T-helper 1 cell (primary cell): ENCODE measurements at regions not wholly inside any gene's neighbourhood (a gene's known extent, or its start where the extent isn't known, plus 50 kb on each side); places are given as distances from the start of the nearest gene placed in this dataset.
"Not testable (repeated sequence)": the region's sequence is repeated elsewhere in the genome, so short reads cannot be mapped to it uniquely, and the experiment has no call there.

Experiments
- DNase-seq, 5 donors: peaks; one replicate each; pipeline ENCODE4 v3.0.0-alpha.2; 2012 to 2020

- no peak for DNase-seq
Measured at GRCh38 chr5:142542078-142542477, 143.8 kb downstream of the FGF1 start.

GRCh38 chr5:142540922-142541422 is 144.9 kb downstream of the FGF1 start:
- no peak for DNase-seq

DNA sequence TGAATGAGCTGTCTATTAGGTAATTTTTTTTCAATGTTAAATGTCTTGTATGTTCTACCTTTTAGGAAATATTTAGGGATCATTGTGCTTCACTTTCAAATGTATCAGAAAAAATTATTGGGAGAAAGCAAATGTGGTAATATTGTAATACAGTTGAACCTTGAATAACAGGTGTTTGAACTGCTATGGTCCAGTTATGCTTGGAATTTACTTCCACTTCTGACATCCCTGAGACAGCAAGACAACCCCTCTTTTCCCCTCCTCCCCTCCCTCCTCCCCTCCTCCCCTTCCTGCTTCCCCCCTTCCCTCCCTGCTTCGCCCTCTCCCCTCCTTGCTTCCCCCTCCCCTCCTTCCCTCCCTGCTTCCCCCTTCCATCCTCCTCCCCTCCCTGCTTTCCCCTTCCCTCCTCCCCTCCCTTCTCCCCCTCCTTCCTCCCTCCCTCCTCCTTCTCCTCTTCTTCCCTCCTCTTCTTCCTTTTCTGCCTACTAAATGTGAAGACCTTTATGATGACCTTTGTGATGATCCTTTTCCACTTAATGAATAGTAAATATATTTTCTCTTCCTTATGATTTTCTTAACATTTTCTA is 146.6 kb downstream of the FGF1 start:
- DNase-seq = no peak

DNA sequence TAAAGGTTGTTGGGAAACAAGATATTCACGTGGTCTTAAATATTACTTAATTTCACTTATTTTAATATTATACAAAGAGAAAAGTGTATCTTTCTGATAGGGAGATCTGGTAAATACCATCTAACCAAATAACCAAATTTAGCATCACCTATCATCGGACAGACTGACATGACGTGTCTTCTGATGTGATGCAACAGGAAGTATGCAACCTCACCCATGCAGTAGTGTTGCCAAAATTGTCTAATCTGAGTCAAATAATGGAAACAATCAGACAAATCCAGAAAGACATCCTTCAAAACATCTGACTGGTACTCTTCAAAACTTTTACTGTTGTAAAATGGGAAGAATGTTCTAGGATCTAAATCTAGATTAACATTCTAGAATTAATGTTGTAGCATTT is 148.0 kb downstream of the FGF1 start:
- DNase-seq = peak in 1 of 5 donors; percentile 48

DNA sequence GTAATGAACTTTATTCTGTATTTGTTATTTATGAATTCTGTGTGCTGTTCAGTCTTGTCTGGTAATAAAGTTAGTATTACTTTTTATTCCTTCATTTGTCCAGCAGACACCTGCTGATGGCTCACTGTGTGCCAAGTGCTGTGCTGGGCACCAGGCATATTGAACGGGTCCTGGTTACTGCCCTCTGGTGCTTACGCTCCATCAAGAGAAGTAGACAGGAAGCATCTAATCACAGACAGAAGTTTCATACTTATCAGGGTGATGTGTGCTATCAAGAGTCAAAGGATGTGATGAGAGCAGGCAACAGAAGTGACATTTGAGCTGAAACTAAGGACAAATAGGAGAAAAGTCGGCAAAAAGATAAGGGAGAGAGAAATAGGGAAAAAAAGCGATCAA is 153.1 kb downstream of the FGF1 start:
- DNase-seq = no peak

GRCh38 chr5:142531977-142532780 is 153.7 kb downstream of the FGF1 start:
- DNase-seq = no peak

GRCh38 chr5:142530904-142531303 is 155.0 kb downstream of the FGF1 start:
- no peak for DNase-seq

DNA sequence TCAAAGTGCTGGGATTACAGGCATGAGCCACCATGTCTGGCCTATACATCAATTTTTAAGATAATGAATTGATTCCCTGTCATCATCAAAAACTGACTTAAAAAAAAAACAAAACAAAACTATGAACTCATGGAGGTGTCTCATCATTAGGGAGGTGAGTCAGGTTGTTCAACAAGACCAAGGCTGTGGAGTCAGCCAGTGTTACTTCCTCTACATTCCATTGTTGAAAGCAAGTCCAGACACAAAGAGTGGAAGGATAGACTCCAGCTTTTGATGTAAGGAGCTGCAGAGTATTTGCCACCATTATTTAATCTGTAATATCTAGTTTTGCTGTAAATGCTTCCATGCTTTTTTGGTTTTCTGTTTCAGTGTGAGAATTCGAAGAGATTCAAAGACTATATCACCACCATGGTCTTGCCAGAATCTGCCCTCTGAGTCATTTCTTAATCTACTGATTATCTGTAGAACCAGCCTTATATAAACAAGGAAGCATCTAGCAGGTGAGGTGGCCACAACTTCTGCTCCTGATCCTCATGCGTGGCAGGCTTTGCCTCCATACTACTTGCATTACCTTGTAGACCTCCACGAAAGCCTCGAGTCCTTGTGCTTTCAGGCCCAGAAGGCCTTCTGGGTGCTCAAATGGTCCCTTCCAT is 156.1 kb downstream of the FGF1 start:
- DNase-seq = no peak

GRCh38 chr5:142527664-142528295 is 158.1 kb downstream of the FGF1 start:
- DNase-seq = no peak

DNA sequence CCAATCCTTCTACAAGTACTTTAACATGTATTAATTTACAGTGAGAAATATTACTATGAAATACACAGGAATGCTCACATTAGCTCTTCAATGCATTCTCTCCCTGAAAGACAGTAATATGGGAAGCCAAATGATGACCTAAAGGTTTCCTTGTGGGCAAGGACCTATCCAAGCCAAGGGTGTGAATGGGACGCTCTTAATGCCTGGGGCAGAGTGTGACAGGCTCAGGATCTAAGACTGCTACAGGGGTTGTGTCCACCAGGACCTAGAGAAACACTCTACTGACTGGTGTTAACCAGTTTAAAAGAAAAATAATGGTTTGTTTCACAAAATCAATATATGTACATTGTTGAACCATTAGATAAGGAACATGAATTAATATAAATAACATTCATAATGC is 158.7 kb downstream of the FGF1 start:
- DNase-seq = no peak

GRCh38 chr5:142522983-142523382 is 162.9 kb downstream of the FGF1 start:
- DNase-seq = no peak

- DNase-seq = no peak
Measured at GRCh38 chr5:142521706-142522105, 164.2 kb downstream of the FGF1 start.

GRCh38 chr5:142520885-142521284 is 165.0 kb downstream of the FGF1 start:
- no peak for DNase-seq

- DNase-seq = not testable (repeated sequence)
Measured at GRCh38 chr5:142519913-142520312, 166.0 kb downstream of the FGF1 start.

- no peak for DNase-seq
Measured at GRCh38 chr5:142517840-142518239, 168.1 kb downstream of the FGF1 start.

DNA sequence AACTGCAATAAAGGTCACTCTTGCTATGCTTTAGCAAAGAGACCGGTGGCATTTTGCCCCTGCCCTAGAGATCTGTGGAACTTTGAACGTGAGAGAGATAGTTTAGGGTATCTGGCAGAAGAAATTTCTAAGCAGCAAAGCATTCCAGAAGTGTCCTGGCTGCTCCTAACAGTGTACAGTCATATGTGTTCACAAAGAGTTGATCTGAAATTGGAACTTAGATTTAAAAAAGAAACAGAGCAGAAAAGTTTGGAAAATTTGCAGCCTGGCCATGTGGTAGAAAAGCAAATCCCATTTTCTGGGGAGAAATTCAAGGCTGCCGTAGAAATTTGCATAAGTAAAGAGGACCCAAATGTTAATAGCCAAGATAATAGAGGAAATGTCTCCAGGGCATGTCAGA is 169.2 kb downstream of the FGF1 start:
- DNase-seq = no peak

- DNase-seq = no peak
Measured at GRCh38 chr5:142515036-142515435, 170.9 kb downstream of the FGF1 start.

DNA sequence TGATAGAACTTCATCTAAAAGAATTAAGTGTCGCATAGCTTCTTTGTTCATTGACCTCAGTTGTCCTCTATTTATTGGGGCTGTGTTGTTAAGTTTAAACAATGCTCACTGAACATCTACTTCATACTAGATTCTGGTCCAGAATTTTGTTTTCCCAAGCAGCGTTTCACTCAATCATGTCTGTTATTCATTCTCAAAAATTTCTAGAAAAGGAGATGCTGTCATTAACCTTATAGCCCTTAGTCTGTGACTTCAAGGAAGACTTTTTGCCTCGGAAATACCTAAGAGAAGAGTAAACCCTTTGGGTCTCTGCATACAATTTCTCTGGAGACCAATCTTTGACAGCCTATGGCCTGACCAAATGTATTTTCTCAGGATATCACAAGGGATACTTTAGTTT is 171.7 kb downstream of the FGF1 start:
- no peak for DNase-seq

- no peak for DNase-seq
Measured at GRCh38 chr5:142512043-142513042, 173.5 kb downstream of the FGF1 start.

DNA sequence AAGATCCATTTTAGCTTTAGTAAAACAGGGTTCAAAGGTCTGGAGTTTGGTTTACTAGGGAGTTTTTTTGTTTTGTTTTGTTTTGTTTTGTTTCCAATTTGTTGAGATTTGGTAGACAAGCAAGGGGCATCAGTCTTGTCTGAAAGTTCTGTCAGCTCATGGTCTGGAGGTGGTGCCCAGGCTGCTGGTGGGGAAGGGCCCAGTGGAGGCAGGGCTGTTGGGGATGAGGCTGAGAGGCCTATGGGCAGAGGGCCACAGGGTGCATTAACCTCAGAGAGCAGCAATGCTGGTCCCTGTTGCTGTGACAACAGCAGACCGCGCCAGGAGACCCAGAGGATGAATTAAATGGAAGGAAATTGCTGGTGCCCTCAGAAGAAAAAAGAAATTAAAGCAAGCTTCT is 174.5 kb downstream of the FGF1 start:
- DNase-seq = no peak

GRCh38 chr5:142509026-142509425 is 176.9 kb downstream of the FGF1 start:
- no peak for DNase-seq

DNA sequence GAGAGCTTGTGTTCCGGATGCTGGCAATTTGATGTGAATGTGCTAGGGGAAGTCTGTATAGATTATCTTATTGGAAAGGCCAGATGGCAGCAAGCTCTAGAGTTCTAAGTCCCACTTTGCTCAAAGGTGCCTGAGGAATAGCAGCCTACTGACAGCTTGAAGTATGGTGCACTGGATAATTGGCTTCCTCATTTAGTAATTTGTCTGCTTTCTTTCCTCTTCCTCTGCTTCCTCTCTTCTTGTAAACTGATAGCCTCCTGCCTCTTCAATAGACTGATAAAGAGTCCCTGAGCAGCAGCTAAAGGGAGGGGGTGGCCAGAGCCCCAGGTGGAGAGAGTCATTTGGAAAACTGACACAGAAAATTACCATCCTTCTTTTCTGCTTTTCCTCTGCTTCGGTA is 177.3 kb downstream of the FGF1 start:
- no peak for DNase-seq
